Neuronal stem cell (in vitro differentiated cells): ENCODE measurements at regions not wholly inside any gene's neighbourhood (a gene's known extent, or its start where the extent isn't known, plus 50 kb on each side); places are given as distances from the start of the nearest gene placed in this dataset.
A peak's percentile ranks its signal among the peaks of the same experiment; 100 is the strongest.

ENCODE experiments used
- DNase-seq: peaks from one replicate; pipeline ENCODE4 v3.0.0-alpha.2; 2013; ENCODE audit warnings: low spot score
- H2AFZ ChIP-seq: one replicate; pipeline ENCODE4 v1.6.1; 2013; ENCODE audit warnings: mild to moderate bottlenecking, low read length, inconsistent platforms
- H2AK5ac ChIP-seq: 2 replicates; pipeline ENCODE4 v1.6.1; 2013; ENCODE audit warnings: low read depth, mild to moderate bottlenecking, inconsistent platforms, low read length, moderate library complexity, mixed read lengths
- H2BK120ac ChIP-seq: 2 replicates; pipeline ENCODE4 v1.6.1; 2013; ENCODE audit warnings: low read depth, mild to moderate bottlenecking, inconsistent platforms, low read length, moderate library complexity, mixed read lengths
- H2BK12ac ChIP-seq: one replicate; pipeline ENCODE4 v1.6.1; 2013; ENCODE audit warnings: low read length, inconsistent platforms
- H2BK15ac ChIP-seq: 2 replicates; pipeline ENCODE4 v1.6.1; 2013; ENCODE audit warnings: mild to moderate bottlenecking, low read length, inconsistent platforms, mixed read lengths
- H2BK5ac ChIP-seq: one replicate; pipeline ENCODE4 v1.6.1; 2013; ENCODE audit warnings: inconsistent platforms, mild to moderate bottlenecking, low read length, moderate library complexity
- H3K14ac ChIP-seq: one replicate; pipeline ENCODE4 v1.6.1; 2013; ENCODE audit warnings: low read length, inconsistent platforms
- H3K18ac ChIP-seq: 2 replicates; pipeline ENCODE4 v1.6.1; 2013; ENCODE audit warnings: low read length, inconsistent platforms
- H3K23ac ChIP-seq: 2 replicates; pipeline ENCODE4 v1.6.1; 2013; ENCODE audit warnings: low read depth, mild to moderate bottlenecking, mixed read lengths, low read length, inconsistent platforms; ENCODE audit not compliant: poor library complexity
- H3K27ac ChIP-seq: replicated peaks from 3 replicates; pipeline ENCODE4 v1.5.1; 2013; ENCODE audit warnings: low read length, inconsistent platforms
- H3K27me3 ChIP-seq, 3 experiments: 2 replicates each; pipeline ENCODE4 v1.6.1; 2013; ENCODE audit warnings: low read length in 3 of 3, mild to moderate bottlenecking in 2 of 3, inconsistent platforms in 1 of 3, low read depth in 1 of 3, mixed read lengths in 1 of 3, moderate library complexity in 1 of 3; ENCODE audit not compliant: control insufficient read depth in 3 of 3, insufficient read depth in 3 of 3
- H3K36me3 ChIP-seq, 2 donors: replicated peaks in 1 of 2; 2 replicates each; pipeline ENCODE4 v1.6.1; 2013; ENCODE audit warnings: low read length in 2 of 2; ENCODE audit not compliant: control insufficient read depth in 2 of 2, insufficient read depth in 2 of 2
- H3K4ac ChIP-seq: 2 replicates; pipeline ENCODE4 v1.6.1; 2013; ENCODE audit warnings: inconsistent platforms, mild to moderate bottlenecking, low read length, moderate library complexity
- H3K4me1 ChIP-seq, 2 donors: 1 replicate in 1 of 2; 2 replicates in 1 of 2; pipeline ENCODE4 v1.6.1; 2013; ENCODE audit warnings: low read length in 2 of 2, low read depth in 1 of 2; ENCODE audit not compliant: control insufficient read depth in 2 of 2, insufficient read depth in 1 of 2
- H3K4me2 ChIP-seq: one replicate; pipeline ENCODE4 v1.6.1; 2013; ENCODE audit warnings: mild to moderate bottlenecking, low read length, inconsistent platforms; ENCODE audit not compliant: insufficient read depth, poor library complexity, severe bottlenecking
- H3K4me3 ChIP-seq, 2 donors: 2 replicates each; pipeline ENCODE4 v1.5.1; 2013; ENCODE audit warnings: low read length in 2 of 2, mild to moderate bottlenecking in 2 of 2, inconsistent platforms in 1 of 2, moderate library complexity in 1 of 2
- H3K79me1 ChIP-seq: one replicate; pipeline ENCODE4 v1.6.1; 2013; ENCODE audit warnings: low read depth, mild to moderate bottlenecking, inconsistent platforms, low read length, moderate library complexity
- H3K9ac ChIP-seq: one replicate; pipeline ENCODE4 v1.6.1; 2013; ENCODE audit warnings: mild to moderate bottlenecking, low read depth, low read length, inconsistent platforms; ENCODE audit not compliant: poor library complexity
- H3K9me3 ChIP-seq, 2 donors: replicated peaks in 1 of 2; 2 replicates each; pipeline versions ENCODE3 to v1.6.1; 2013; ENCODE audit warnings: low read length in 2 of 2, mild to moderate bottlenecking in 2 of 2, inconsistent platforms in 1 of 2, low read depth in 1 of 2, mixed read lengths in 1 of 2, moderate library complexity in 1 of 2; ENCODE audit not compliant: control insufficient read depth in 2 of 2, insufficient read depth in 1 of 2
- H4K8ac ChIP-seq: one replicate; pipeline ENCODE4 v1.6.1; 2013; ENCODE audit warnings: low read depth, mild to moderate bottlenecking, inconsistent platforms, low read length, moderate library complexity
- H4K91ac ChIP-seq: one replicate; pipeline ENCODE4 v1.6.1; 2013; ENCODE audit warnings: low read length, low read depth, mild to moderate bottlenecking, inconsistent platforms; ENCODE audit not compliant: poor library complexity
- WGBS, 2 donors: extraction: QIAGEN DNeasy Blood & Tissue Kit; methylation state at CpG; one replicate each; pipeline ENCODE4 v1.1.7; 2013; ENCODE audit warnings: missing lambda C conversion rate in 2 of 2, mixed read lengths in 1 of 2; ENCODE audit not compliant: insufficient read length in 2 of 2, insufficient replicate concordance in 1 of 2; ENCODE audit errors: extremely low coverage in 2 of 2; 5-methylcytosine and 5-hydroxymethylcytosine counted together

DNA sequence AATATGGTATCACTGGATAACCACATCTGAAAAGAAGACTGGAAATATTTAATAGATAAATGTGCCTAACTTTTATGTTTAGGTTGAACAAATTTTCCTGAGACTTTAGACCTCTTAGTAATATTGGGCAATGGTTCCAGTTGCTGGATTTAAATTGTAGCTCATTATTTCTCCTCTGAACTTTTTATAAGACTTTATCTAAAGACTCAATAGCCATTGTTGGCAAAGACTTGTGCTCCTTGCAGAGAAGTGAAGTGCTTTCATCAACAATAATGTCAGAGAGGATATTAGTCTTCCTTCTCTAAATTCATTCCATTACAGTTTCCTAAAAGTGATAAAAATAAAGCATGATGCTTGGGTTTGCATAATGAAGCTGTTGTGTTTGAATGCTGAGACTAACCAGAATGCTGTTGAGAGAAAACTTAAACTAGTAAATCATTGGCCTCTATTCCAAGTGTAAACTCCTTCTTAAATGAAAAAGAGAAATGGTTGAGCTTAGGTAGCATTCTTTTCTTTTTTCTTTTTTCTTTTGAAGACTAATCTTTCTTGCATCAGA is 200.2 kb downstream of the TMTC3 start:
- Histone ChIP-seq H3K4ac (no peak overlapping the region), H3K4me1 (peaks cover 0 to 3% of the 10 kb centered on the region in 2 donors)
- DNase-seq = no peak

DNA sequence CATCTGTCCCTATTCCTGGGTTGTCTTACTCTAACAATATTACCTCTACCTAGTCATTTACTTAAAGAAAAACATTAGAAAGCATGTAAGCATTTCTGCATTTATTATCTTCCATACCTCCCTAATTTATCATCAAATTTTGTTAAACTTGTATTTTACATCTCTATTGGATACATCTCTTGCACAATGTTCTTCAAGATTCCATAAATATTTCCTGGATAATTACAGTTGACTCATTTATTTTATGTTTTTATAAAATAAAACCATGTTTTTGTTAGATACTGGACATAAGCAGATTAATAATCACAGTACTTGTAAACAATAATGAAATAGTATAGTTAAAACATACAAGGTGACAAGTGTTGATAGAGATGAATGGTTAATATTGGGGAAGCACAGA is 209.0 kb downstream of the TMTC3 start:
- Histone ChIP-seq H4K91ac (no peak overlapping the region), H3K27ac (no peak overlapping the region), H3K79me1 (no peaks in the 10 kb centered on the region), H2BK15ac (no peak overlapping the region), H2BK120ac (no peak overlapping the region), H4K8ac (no peak overlapping the region), H2BK5ac (no peak overlapping the region), H3K9ac (no peak overlapping the region), H3K18ac (no peak overlapping the region), H3K4me2 (no peak overlapping the region), H3K9me3 (no peaks in the 10 kb centered on the region), H2BK12ac (no peak overlapping the region), H3K4me1 (no peaks in the 10 kb centered on the region), H2AFZ (no peak overlapping the region), H3K4me3 (no peak overlapping the region), H3K14ac (no peak overlapping the region), H3K23ac (no peak overlapping the region), H3K4ac (no peak overlapping the region), H3K27me3 (no peaks in the 10 kb centered on the region), H2AK5ac (no peak overlapping the region), H3K36me3 (peaks cover 0 to 2% of the 10 kb centered on the region in 2 donors)
- no peak for DNase-seq

More for the DNA sequence above, 200.2 kb downstream of the TMTC3 start:
- Histone ChIP-seq H3K27me3 (no peaks in the 10 kb centered on the region), H3K36me3 (no peaks in the 10 kb centered on the region), H2BK5ac (no peak overlapping the region), H2AFZ (peak overlapping the region; percentile 35), H2BK15ac (no peak overlapping the region), H4K91ac (no peak overlapping the region), H3K27ac (no peak overlapping the region), H3K9ac (no peak overlapping the region), H3K14ac (no peak overlapping the region), H2BK12ac (no peak overlapping the region), H3K4me2 (no peak overlapping the region), H3K79me1 (no peaks in the 10 kb centered on the region), H3K9me3 (no peaks in the 10 kb centered on the region), H3K4me3 (no peak overlapping the region), H4K8ac (no peak overlapping the region), H2AK5ac (no peak overlapping the region), H2BK120ac (no peak overlapping the region), H3K23ac (no peak overlapping the region), H3K18ac (no peak overlapping the region)

DNA sequence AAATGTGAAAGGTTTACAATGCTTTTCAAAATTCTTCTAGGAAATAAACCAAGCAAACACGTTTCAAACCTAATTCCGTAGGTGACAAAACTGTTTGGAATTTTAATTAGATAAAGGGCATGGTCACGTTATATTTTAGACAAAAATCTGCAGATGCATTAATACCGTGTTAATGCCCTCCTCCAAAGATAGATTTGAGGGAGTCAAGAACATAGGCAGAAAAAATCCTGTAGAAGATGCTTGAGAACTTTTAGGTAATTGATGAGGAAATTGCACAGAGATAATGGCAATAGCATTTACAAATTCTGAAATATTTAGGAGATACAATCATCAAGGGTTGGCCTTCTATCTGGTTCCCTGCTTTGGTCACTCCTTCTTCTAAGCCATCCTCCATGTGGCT is 212.6 kb downstream of the TMTC3 start:
- Histone ChIP-seq H4K91ac (no peak overlapping the region), H3K4me1 (no peaks in the 10 kb centered on the region), H2AFZ (no peak overlapping the region), H3K79me1 (peaks cover 3% of the 10 kb centered on the region), H3K4me3 (no peak overlapping the region), H3K27ac (no peak overlapping the region), H4K8ac (no peak overlapping the region), H2AK5ac (no peak overlapping the region), H2BK15ac (no peak overlapping the region), H3K4ac (no peak overlapping the region), H3K9me3 (peaks cover 0 to 2% of the 10 kb centered on the region in 2 donors), H2BK120ac (no peak overlapping the region), H3K9ac (no peak overlapping the region), H3K4me2 (no peak overlapping the region), H2BK5ac (no peak overlapping the region), H3K36me3 (peaks cover 0 to 2% of the 10 kb centered on the region in 2 donors), H3K23ac (no peak overlapping the region), H3K27me3 (no peaks in the 10 kb centered on the region), H2BK12ac (no peak overlapping the region), H3K14ac (no peak overlapping the region), H3K18ac (no peak overlapping the region)
- DNase-seq = no peak
- WGBS, 2 donors = no CpG with 5 or more reads among the region's 4 CpGs

DNA sequence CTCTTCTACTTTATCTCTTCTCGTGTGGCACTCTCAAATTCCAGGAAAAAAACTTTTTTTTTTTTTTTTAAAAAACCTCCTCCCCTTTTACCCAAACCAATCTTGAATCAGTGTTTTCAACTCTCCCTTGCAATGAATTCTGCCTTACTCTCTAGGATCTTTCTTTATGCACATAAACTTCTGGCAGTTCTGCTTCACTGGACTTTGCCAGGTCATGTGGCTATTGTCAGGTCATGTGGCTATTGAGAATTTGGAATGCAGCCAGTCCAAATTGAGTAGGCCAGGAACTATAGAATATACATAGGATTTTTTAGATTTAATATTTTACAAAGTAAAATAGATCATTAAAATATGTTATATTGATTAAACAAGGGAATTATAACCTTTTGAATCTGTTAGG is 218.2 kb downstream of the TMTC3 start:
- peaks cover 0 to 2% of the 10 kb centered on the region in 2 donors for H3K9me3 ChIP-seq
- no CpG with 5 or more reads among the region's 1 CpG for WGBS, 2 donors
- H3K79me1 ChIP-seq = peaks cover 3% of the 10 kb centered on the region
- H3K14ac ChIP-seq = no peak overlapping the region
- no peak overlapping the region for H3K9ac ChIP-seq
- H2BK12ac ChIP-seq = no peak overlapping the region
- H3K4me2 ChIP-seq = no peak overlapping the region
- H3K27ac ChIP-seq = no peak overlapping the region
- peaks cover 0 to 7% of the 10 kb centered on the region in 2 donors for H3K4me1 ChIP-seq
- no peaks in the 10 kb centered on the region for H3K27me3 ChIP-seq
- no peak overlapping the region for H2BK15ac ChIP-seq
- H2BK120ac ChIP-seq = no peak overlapping the region
- H2BK5ac ChIP-seq = no peak overlapping the region
- H4K8ac ChIP-seq = no peak overlapping the region
- H4K91ac ChIP-seq = no peak overlapping the region
- H3K23ac ChIP-seq = no peak overlapping the region
- no peak overlapping the region for H3K4ac ChIP-seq
- no peak overlapping the region for H3K18ac ChIP-seq
- no peak for DNase-seq
- H2AFZ ChIP-seq = peak overlapping the region; percentile 78
- H3K36me3 ChIP-seq = no peaks in the 10 kb centered on the region
- no peak overlapping the region for H3K4me3 ChIP-seq
- H2AK5ac ChIP-seq = no peak overlapping the region
